Left ventricle myocardium inferior (tissue), 1 donor: ENCODE measurements at regions not wholly inside any gene's neighbourhood (a gene's known extent, or its start where the extent isn't known, plus 50 kb on each side); places are given as distances from the start of the nearest gene placed in this dataset.

ENCODE experiments used
- DNase-seq: peaks from one replicate; pipeline ENCODE4 v3.0.0-alpha.2; 2020
- H3K27ac ChIP-seq: fragments of 200-600 bp; replicated peaks from 2 replicates; pipeline ENCODE4 v1.8.0; 2021
- H3K27me3 ChIP-seq: fragments of 200-600 bp; 2 replicates; pipeline ENCODE4 v1.8.0; 2021; ENCODE audit warnings: low read depth
- H3K36me3 ChIP-seq: fragments of 200-600 bp; 2 replicates; pipeline ENCODE4 v1.8.0; 2021
- H3K4me1 ChIP-seq: fragments of 200-600 bp; 2 replicates; pipeline ENCODE4 v1.8.0; 2021
- H3K4me3 ChIP-seq: fragments of 200-600 bp; 2 replicates; pipeline ENCODE4 v1.8.0; 2021; ENCODE audit warnings: mild to moderate bottlenecking, moderate library complexity
- H3K9me3 ChIP-seq: fragments of 200-600 bp; replicated peaks from 2 replicates; pipeline ENCODE4 v1.8.0; 2021
- CTCF ChIP-seq: fragments of 200-600 bp; IDR thresholded peaks from 2 replicates; pipeline ENCODE4 v1.8.0; 2021; ENCODE audit warnings: antibody characterized with exemption, mild to moderate bottlenecking, borderline replicate concordance
- intact Hi-C: fragments of 100-400 bp; cut with micrococcal nuclease; formaldehyde crosslinking; loops from one replicate; pipeline ENCODE4 v1.11.0; 2022
- donor health status: DM: no; HTN: yes; CAD: no; lungs with severe emphysema.

GRCh38 chr5:96083361-96083881, 121.8 kb upstream of the ELL2 start:
- H3K9me3 ChIP-seq: no peaks in the 10 kb centered on the region
- H3K4me1 ChIP-seq: no peaks in the 10 kb centered on the region
- no peaks in the 10 kb centered on the region for H3K27me3 ChIP-seq
- no peak overlapping the region for H3K4me3 ChIP-seq
- TF ChIP-seq CTCF: no peak
- no peak for DNase-seq
- intact Hi-C loops: no loop called here
- H3K27ac ChIP-seq: no peak overlapping the region
- H3K36me3 ChIP-seq: no peaks in the 10 kb centered on the region

- intact Hi-C loops: no loop called here
- DNase-seq: no peak
- no peak for TF ChIP-seq CTCF
- no peaks in the 10 kb centered on the region for H3K9me3 ChIP-seq
- no peak overlapping the region for H3K4me3 ChIP-seq
- H3K27me3 ChIP-seq: no peaks in the 10 kb centered on the region
- no peaks in the 10 kb centered on the region for H3K4me1 ChIP-seq
- no peak overlapping the region for H3K27ac ChIP-seq
- H3K36me3 ChIP-seq: no peaks in the 10 kb centered on the region
Measured at GRCh38 chr5:96081276-96081858, 119.7 kb upstream of the ELL2 start.

GRCh38 chr5:96080557-96080956, 118.9 kb upstream of the ELL2 start:
- DNase-seq: no peak
- Histone ChIP-seq H3K4me3 (no peak overlapping the region), H3K36me3 (no peaks in the 10 kb centered on the region), H3K27me3 (no peaks in the 10 kb centered on the region), H3K4me1 (no peaks in the 10 kb centered on the region), H3K9me3 (no peaks in the 10 kb centered on the region), H3K27ac (no peak overlapping the region)
- intact Hi-C loops: no loop called here
- TF ChIP-seq CTCF: no peak

- H3K4me1 ChIP-seq: no peaks in the 10 kb centered on the region
- no peak for DNase-seq
- intact Hi-C loops: no loop called here
- TF ChIP-seq CTCF: no peak
- no peaks in the 10 kb centered on the region for H3K9me3 ChIP-seq
- H3K36me3 ChIP-seq: no peaks in the 10 kb centered on the region
- H3K4me3 ChIP-seq: no peak overlapping the region
- no peaks in the 10 kb centered on the region for H3K27me3 ChIP-seq
- H3K27ac ChIP-seq: no peak overlapping the region
Measured at GRCh38 chr5:96079962-96080361, 118.3 kb upstream of the ELL2 start.

- Histone ChIP-seq H3K9me3 (no peaks in the 10 kb centered on the region), H3K4me1 (no peaks in the 10 kb centered on the region), H3K27ac (no peak overlapping the region), H3K36me3 (no peaks in the 10 kb centered on the region), H3K27me3 (no peaks in the 10 kb centered on the region), H3K4me3 (no peak overlapping the region)
- intact Hi-C loops: no loop called here
- no peak for DNase-seq
- no peak for TF ChIP-seq CTCF
Measured at GRCh38 chr5:96079075-96079474, 117.4 kb upstream of the ELL2 start.

GRCh38 chr5:96076451-96076850, 114.8 kb upstream of the ELL2 start:
- TF ChIP-seq CTCF: no peak
- Histone ChIP-seq H3K27me3 (no peaks in the 10 kb centered on the region), H3K4me1 (no peaks in the 10 kb centered on the region), H3K36me3 (no peaks in the 10 kb centered on the region), H3K4me3 (no peak overlapping the region), H3K9me3 (no peaks in the 10 kb centered on the region), H3K27ac (no peak overlapping the region)
- intact Hi-C loops: no loop called here
- DNase-seq: no peak
